NCI-H82 treated with DMSO at 0.1 percent for 48 hours (cell line): ENCODE measurements at regions not wholly inside any gene's neighbourhood (a gene's known extent, or its start where the extent isn't known, plus 50 kb on each side); places are given as distances from the start of the nearest gene placed in this dataset.
"Not testable (repeated sequence)": the region's sequence is repeated elsewhere in the genome, so short reads cannot be mapped to it uniquely, and the experiment has no call there.

ENCODE experiments used
- DNase-seq: peaks from one replicate; lab custom pipeline; 2025; ENCODE audit not compliant: unreplicated experiment; lab: John Stamatoyannopoulos, UW

DNA sequence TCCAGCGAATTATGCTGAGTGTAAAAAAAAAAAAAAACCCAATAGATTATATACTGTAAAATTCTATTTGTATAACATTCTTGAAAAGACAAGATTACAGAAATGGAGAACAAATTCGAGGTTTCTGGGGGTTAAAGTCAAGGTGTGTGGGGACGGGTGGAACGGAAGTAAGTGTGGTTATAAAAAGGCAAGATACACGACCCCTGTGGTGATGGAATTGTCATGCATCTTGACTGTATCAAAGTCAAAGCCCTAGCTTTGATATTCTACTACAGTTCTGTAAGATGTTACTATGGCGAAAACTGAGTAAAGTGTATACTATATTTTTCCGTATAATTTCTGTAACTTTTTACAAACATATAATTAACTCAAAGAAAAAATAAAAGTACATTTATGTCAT, 718.2 kb upstream of the PCDH15 start:
- DNase-seq = no peak

DNA sequence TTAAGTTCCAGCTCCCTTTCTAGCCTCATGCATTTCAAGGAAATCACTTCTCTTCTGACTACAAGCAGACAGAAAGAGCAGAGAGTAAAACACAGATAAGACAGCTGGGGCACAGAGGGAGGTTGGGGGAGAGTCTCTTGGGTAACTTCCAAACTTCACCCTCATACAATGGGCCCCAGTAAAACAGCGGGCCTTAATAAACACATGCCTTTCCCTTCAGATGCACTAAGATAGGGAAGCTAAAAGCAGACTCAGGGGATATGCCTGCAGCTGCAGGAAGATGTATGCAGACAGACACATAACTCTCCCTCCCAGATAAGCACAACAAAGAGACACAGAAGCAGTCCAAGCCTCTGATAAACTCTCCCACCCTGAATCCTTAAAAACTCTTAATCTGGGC, 717.4 kb upstream of the PCDH15 start:
- DNase-seq = not testable (repeated sequence)

DNA sequence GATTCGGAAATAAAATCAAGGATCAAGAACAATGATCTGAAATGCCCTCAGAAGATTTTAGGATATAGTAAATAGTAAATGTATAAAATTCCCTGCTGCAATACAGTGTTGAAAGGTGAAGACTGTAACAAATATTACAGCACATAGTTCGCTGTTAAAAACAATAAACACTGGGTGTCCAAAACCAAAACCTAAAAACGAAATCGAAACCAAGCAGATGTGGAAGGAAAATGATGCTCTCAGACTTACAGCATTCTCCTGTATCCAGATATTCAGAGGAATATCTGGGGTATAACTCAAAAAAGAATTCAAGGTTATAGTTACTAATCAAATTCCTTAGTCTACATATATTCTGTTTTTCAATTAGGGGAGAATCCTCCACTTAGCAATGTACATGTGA, 708.1 kb upstream of the PCDH15 start:
- no peak for DNase-seq

DNA sequence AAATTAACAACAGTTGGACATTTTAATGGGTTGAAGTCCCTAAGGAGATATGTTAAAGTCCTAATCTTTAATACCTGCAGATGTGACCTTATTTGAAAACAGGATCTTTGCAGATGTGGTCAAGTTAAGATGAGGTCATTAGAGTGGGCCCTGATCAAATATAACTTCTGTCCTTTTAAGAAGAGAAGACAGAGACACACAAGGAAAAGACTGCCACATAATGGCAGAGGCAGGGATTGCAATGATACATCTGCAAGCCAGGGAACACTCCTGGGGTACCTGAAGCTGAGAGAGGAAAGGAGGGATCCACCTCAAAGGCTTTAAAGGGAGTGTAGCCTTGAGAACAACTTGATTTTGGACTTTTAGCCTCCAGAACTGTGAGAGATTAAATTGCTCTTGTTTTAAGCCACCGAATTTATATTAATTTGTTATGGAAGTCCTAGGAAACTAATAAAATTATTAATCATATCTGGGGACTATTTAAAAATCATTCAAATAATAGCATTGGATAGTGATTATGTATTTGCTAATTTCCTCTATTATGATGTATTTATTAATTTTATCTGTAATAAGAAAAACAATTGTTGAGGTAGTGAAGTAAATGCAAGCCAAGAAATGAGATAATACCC, 700.0 kb upstream of the PCDH15 start:
- DNase-seq = peak; percentile 32

DNA sequence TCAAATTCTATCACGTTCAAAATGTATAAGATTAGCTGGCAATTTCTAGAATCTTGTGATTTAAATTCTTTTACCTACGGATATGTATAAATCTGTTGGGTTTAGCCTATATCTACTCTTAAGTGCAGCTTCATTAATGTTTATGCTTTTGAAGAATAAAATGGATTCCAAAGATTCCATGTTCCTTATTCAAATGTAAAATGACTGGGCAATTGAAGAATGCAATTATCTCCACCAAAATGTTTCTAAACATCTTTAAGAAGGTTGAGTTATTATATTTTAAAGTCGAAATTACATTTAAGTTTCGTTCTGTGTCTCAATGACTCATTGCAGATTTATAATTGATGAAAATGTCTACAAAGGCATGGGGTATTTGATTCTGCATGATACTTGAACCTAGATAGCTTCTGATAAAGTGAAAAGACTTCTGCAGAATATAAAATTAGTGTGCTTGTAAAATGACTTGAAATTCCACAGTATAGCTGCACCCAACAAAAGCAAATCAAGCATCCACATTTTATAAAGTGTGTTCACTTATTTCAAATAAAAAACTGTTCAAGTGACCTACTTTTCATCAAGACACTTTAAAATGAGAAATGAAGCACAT, 697.0 kb upstream of the PCDH15 start:
- DNase-seq = no peak

DNA sequence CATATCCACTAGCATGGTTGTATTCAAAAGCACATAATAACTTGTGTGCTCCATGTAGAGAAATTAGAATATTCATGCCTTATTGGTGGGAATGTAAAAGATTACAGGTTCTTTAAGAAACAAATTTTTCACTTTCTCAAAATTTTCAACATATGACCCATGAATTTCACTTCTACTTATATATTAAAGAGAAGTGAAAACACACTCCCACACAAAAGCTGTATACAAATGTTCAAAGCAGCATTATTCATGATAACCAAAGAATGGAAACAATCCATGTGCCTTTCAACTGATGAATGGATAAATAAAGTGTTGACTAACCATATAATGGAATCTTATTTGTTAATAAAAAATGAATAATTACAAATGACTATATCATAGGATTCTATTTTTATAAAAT, 694.5 kb upstream of the PCDH15 start:
- DNase-seq = no peak

DNA sequence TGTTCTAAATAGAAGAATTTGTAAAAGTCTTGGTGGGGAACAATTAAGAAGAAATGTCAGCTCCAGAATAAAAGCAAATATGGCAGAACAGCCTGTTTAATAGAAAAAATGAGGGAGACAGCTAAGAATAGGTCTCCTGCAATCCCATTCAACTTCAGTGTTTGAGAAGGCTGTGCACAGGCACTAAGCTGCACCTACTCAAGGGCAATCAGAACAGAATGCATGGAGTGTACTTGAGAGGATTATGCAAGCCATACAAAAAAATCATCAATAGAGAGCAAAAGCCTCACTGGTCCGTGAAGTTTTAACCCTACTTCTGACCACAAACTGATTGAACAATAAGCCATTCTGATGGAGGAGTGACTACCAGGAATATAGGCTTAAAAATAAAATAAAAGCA, 690.7 kb upstream of the PCDH15 start:
- DNase-seq = no peak

DNA sequence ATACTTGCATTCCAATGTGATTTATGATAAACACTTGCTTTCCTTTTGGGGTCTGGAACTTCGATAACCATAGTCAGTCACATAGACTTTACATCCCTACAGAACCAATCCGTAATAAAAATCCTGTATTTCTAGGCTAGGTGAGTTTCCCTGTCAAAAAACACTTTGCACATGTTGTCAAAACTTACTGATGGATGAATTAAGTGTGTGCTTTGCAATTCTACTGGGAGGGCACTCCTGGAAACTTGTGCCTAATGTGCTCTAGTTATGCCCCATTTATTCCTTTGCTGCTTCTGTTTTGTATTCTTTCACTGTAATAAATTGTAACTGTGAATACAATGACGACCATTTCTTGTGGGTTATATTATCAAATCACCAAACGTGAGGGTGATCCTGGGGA, 684.8 kb upstream of the PCDH15 start:
- DNase-seq = no peak

DNA sequence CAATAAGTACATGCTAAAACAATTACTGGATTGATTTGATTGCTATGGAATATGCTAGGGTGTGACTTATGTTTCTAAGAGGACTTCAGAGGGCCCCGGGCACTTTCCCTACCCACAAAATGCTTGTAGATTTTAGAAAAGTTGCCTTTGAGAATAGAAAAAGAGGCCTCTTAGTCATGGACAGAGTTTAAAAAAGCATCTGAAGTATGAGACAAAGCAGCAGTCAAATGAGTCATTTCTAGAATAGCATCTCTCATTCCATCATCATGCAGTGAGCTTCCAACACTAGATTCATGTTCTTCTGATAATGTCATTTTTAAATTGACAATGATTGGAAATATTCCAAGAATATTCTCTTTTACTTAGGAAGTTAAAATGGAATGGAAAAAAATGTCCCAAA, 675.1 kb upstream of the PCDH15 start:
- DNase-seq = no peak

DNA sequence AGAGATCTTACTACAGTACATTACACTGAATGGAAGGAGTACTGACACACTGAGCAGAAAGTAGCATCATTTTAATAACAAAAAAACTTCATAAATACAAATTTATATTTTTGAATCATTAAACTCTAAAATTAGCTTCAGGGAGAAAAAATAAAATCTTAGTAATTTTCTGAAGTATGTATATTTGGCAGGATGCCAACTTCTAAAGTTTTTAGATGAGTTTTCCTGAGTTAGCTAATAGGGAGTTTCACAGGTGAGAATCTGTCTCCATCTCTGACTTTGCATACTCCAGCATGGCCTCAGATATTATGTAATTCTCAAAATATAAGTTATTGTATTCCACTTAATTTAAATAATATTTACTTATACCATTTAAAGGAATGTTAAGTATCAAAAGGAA, 673.2 kb upstream of the PCDH15 start:
- DNase-seq = no peak

DNA sequence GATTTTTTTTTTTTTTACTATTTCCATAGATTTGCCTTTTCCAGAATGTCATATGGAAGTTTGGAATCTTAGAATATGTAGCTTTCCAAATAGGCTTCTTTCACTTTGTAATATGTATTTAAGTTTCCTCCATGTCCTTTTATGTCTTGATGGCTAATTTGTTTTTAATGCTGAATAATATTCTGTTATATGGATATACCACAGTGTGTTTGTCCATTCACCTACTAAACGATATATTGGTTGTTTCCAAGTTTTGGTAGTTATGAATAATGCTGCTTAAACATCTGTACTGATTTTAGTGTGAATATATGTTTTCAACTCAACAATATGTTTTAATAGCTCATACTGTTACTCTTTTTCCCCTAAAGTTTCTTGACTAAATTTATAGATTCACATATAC, 669.8 kb upstream of the PCDH15 start:
- no peak for DNase-seq

DNA sequence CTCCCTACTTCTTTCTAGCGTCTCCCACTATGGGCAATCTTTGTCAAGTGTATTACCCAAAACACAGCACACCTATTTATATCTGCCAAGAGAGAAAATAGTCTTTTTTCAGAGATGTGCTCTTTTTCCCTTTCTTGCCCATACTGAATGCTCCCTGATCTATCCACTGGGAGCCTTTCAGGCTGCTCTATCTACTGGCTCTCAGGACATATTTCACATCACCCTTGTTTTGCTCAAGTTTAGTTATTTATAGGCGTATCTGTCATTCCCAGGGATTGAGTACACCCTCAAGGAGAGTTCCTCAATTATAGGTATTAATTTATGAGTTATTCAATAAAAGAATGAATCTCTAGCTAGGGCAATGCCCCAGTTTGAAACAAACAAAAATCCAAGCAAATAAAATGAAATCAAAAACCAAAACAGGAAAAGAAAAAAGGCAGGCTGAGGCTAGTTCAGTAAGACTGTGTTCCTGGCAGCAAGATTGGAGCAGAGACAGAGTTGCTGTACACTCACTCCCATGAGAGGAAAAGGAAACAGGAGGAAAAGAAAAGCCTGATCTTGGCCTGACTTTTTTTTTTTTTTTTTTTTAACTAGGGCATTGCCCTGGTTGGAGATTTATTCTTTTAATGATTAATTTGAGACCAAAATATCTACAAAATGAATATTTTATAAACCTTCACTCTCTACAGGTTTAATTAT, 665.9 kb upstream of the PCDH15 start:
- no peak for DNase-seq

DNA sequence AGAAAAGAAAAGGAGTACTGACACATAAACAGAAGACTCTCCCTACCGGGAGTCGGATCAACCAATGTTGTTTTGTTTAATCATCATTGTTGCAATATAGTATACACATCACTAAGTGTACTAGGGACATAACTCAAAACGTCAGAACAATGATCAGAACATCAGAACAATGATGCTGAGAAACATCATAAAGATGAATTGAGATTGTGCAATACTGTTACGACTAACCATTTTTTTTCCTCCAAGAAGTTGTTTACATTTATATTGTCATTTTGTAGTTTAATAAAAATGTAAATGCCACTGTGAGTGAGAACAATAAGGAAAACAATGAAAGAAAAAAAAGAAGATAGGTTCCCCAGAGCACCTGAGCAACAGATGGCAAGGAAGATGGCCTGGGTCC, 663.1 kb upstream of the PCDH15 start:
- no peak for DNase-seq

DNA sequence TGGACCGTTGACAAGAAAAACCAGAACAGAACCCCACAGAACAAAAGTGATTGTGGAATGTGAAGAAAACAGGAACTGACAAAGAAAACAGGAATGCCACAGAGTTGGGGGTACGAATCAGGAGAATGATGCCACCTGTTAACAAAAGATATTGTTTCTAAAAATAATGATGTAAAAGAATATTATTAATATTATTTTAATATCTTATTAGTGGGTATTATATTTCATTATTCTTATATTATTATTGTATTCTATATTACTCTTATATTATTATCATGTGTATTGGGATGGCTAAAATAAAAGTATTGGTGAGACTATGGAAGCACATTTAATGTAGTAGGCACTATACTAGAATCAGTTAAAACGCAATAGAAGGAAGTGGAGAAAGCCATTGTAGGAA, 659.0 kb upstream of the PCDH15 start:
- DNase-seq = no peak

DNA sequence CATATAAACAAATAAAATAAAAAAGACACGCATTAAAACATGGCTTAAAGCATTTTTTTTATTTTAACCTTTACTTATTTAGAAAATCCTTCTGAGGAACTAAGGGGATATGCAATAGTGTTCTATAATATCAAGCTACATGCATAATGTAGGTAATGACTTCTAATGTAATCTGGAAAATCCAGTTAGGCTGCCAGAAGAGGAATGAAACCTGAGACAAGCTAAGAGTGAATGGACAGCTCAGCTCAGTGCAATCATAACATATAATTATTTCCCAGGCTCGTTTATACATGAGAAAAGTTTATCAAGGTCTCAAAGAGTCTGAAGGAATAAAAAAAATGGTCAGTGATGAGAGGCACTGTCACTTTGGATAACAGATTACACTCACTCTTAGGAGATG, 649.0 kb upstream of the PCDH15 start:
- no peak for DNase-seq

DNA sequence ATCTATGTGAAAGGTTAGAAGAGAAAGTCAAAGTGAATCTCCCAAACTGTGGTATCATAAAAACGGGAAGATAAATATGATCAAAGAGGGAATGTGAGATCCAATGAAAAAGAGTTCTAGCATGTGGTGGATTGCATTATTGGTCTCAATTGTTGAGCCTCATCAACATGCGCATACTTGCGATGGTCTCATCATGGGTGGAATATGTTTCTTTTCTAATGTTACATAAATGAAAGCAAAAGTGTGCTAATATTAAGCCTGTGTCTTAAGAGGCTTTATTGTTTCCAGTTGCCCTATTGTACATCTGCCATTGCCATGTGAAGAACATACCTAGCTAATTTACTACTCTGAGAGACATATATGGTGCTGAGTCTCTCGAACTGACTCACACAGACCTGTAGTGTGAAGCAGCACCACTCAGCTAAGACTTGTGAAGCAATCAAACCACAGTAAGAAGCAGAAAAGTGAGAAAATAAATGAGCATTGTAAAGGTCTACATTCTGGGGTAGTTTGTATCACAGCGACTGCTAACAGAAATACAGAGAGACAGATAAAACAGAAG, 645.5 kb upstream of the PCDH15 start:
- no peak for DNase-seq

DNA sequence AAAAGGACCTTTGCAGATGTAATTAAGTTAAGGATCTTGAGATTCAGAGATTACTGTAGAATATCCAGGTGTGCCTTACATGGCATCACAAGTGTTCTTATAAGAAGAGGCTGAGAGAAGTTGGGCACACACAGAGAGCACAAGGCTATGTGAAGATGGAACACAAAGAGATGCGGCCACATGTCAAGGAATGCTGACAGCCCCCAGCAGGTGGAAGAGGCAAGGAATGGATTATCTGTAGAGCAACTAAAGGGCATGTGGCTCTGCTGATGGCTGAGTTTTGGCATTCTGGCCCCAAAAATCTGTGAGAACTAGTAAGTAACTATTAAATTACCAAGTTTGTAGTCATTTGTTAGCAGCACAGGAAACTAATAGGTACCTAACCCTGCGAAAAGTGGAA, 640.7 kb upstream of the PCDH15 start:
- no peak for DNase-seq

DNA sequence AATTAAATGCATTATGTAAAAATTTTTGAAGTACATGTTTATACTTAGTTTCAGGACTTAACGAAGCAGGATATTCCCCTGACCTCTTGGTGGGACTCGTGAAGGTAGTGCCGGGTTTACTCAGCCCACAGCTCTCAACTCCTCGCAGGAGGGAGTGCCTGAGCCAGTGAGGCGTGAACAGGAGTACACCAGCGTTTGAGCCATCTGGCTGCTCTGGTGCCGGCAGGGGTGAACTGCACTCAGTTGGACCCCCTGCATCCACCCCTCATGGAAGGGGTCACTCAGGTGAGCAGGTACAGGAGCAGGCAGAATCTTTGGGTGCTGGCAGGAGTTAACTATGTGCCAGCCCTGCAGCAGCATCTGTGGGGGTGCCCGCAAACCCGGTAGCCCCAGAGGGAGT, 625.1 kb upstream of the PCDH15 start:
- DNase-seq = no peak

DNA sequence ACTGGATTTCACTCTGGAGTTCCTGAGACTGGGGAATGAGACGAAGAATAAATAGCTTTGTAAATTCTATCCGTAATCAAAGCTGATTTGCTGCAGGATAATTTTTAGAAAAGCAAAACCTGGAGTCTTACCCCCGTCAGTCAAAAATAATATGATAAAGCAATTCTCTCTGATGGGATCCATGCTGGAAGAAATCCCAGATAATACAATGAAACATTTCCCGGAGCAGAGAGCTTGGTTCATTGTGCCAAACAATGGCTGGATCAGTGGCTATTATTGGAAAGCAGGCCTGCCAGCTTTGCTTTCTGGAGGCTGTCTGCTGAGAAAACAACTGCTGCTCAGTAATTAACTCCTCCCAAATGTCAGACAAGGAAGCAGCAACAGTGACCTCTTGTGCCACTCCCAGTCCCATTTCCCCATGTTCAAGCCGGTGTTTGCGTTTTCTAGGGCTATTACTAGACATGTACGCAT, 609.4 kb upstream of the PCDH15 start:
- peak; percentile 76 for DNase-seq

DNA sequence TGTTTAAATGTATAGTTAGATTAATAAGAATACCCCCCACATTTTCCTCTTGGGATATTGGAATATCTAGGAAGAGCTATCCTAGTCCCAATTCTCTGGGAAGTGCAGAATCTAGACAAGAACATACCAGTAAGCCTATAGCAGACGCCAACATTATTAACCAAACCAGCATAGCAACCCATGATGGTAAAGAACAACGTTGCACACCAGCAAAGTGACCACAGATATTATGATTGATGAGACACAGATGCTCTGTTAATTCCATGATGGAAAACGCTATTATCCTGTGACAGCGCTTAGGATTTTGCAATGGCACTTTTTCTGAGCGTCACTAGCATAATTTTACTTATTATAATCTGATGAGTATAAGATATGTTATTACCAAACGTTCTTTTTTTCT, 603.1 kb upstream of the PCDH15 start:
- DNase-seq = no peak

DNA sequence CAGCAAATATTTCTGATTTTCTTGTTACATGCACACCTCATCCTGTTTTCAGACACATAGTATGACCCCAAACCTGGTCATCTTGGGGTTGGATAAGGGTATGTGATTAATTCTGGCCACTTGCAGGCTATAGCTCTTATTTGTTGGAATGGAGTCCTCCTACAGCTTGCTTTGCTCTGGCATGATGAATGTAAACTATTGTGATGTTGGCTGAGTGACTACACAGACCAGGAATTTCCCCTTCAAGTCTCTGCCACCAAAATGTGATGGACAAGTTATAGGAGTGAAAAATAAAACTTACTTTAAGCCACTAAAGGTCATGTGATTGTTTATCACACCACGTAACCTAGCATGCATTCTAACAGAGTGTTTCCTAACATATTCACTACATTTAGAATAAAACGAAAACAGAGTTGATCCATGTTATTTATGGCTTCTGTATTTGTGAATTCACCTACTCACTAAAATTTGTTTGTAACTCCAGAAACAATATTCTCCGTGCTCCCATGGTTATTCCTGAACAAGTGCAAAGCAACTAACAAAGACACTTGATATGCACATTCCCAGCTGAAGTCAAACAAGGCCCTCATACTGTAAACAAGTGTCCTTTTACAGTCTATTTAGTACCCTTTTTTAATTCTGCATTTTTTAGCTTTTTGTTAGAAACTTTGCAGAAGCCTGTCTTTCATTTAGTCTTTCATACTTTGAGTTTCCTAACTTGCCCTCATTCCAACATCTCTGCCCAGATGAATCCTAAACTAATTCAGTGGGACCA, 599.2 kb upstream of the PCDH15 start:
- DNase-seq = no peak

DNA sequence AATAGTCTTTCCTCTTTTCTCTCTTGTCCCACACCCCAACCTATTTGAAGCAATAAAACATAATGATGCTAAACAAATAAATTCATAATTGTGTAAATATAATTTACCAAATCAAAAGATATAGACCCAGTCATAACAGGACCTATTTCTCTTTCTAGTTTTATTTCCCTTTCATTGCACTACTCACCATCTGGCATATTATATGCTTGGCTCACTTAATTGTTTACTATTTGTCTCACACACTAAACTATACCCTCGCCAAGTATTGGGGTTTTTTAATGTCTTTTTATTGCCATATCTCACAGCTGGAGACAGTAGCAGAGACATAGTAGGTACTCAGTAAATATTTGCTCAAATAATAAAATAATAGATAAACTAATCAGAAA, 597.5 kb upstream of the PCDH15 start:
- DNase-seq = no peak
